ENCODE measurements at regions not wholly inside any gene's neighbourhood (a gene's known extent, or its start where the extent isn't known, plus 50 kb on each side); places are given as distances from the start of the nearest gene placed in this dataset.
"Not testable (repeated sequence)": the region's sequence is repeated elsewhere in the genome, so short reads cannot be mapped to it uniquely, and the experiment has no call there.

DNA sequence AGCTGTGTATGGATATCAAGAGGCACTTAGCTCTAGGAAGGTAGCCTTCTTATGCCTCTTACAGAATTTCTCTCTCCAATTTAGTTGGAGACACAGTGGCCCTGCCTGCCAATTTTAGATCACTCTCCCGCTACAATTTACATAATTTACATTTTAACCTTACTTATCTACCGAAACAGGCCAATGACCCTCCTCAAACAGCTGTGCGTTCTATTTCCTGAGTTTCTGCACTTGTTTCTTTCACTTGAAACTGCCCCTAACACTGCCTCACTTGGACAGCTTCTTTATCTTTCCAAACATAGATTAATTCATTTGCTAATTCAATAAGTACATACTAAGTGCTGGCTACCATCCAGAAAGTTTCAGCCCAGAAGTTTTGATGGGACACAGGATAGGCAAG, 52.9 kb upstream of the HDDC2 start:
- no peak for DNase-seq (ENCODE audit: low read depth, low spot score)
- no peak overlapping the region for H3K27ac ChIP-seq

DNA sequence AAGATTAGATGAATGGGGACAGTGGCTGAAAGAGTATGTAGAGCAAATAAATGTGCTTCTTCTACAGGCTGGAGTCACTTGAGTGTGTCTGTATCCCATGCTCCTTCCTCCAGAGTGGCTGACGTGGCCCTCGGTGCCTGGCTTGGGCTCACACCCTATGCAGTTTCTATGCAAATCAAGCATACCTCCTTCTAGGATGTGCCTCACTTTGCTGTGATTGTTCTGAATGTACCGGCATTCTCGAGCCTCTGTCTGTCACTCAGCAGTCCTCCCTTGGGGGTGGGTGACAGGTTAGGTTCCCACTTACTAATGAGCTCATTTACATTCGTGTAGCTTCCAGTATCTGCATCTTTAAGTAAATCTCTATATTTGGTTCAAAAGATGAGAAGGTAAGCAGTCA, 55.1 kb upstream of the HDDC2 start:
- H3K27ac ChIP-seq, result no peak overlapping the region
- DNase-seq (ENCODE audit: low read depth, low spot score), result no peak

DNA sequence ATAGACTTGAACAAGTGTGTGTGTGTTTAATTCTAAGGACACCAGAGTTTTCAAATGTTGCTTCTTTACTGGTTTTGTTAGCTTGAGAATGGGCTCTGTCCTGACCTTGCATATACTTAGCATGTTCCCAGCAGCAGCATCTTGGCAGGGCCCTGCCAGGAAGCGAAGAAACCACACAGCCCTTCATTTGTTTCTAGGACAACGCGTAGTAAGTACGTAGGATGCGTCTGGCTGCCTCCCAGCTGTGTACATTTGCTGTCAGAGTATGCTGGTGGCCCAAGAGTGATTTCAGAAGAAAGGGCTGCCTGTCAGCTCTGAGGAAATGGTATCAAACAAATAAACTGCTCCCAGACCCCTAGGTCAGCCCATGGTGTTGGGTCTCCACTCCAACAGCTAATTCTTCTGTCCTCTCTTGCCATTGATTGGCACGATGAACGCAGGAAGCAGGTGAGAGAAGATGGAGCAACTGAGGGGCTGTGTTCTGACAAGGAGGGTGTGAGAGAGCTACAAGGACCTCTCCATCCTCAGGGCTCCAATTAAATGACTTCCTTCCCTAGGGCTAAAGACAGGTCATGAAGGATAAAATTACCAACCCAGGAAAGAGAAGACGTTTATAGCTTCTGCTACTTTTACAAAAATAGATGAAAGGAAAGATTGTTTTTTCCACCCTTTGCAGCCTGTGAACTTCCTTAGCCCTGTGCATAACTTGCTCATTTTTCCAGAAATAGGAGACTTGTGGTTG, 55.9 kb upstream of the HDDC2 start:
- DNase-seq (ENCODE audit: low read depth, low spot score), result no peak

DNA sequence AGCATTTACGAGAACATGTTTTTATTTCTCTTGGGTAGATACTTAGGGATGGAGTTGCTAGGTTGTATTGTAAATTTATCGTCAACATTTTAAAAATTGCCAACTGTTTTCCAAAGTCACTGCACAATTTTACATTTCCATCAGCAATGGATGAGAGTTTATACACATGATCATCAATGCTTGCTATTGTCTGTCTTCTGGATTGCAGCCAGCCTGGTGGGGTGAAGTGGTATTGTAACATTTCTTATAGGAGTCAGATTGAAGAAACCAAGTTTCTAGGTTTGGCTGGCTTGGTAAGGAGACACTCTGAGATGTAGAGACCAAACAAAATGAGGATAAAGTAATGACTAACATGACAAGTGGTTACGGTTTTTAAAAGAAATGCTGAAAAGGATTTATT, 57.1 kb upstream of the HDDC2 start:
- DNase-seq (ENCODE audit: low read depth, low spot score), result no peak

More for the DNA sequence above, 55.9 kb upstream of the HDDC2 start:
- no peak overlapping the region for H3K27ac ChIP-seq

DNA sequence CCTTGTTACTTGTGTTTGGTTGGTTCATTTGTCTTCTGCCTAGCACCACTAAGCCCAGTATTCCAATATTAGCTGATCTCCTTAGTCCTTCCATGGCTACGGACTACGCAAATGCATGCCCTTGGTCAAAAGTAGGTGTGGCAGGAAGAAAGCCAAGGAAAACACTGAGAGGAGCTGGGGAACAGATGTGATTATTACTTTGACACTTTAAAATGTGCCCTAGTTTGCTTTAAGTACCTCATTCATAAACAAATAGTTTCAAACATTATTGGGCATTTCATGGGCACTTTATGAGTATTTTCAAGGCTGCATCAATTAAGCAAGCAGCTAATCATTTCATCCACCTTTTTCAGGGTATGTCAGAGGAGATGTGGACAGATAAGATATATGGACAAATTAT, 60.1 kb upstream of the HDDC2 start:
- DNase-seq (ENCODE audit: low read depth, low spot score), result no peak
- H3K27ac ChIP-seq, result no peak overlapping the region

More for the DNA sequence above, 57.1 kb upstream of the HDDC2 start:
- no peak overlapping the region for H3K27ac ChIP-seq

DNA sequence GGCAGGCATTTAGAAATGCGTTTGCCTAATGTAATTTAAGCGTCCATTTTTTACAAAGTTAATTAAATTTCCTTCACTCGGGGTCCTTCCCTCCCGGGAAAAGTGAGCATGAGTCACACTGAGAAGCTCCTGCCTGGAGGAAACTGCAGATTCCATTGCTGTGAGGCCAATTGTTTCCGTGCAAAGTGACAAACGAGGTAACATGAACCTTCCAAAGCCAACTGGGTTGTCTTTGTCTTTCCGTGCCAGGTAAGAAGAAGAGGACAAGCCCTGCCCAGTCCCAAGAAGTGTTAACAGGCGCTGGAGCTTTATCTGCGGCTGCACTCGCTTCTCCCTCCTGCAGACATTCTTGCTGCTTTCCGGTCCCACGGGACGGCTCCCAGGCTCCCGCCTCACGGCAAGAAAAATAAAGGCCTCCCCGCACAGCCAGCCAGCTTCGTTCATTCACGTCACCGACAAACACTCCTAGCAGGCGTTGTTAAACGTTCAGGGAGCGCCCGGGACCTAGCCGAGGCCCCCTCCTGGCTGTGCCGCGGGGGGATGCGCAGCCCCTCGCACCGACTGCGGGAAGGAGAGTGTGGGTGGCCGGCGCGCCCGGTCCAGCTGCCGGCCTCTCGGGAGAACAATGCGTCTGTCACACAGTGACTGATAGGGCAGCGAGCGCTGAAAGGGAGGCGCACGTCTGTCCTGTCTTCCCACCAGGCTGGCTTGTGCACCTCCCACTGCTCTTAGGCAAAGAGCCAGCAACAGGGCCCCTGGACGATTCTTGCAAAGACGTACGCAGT, 61.5 kb upstream of the HDDC2 start:
- H3K27ac ChIP-seq, result no peak overlapping the region
- no peak for DNase-seq (ENCODE audit: low read depth, low spot score)

DNA sequence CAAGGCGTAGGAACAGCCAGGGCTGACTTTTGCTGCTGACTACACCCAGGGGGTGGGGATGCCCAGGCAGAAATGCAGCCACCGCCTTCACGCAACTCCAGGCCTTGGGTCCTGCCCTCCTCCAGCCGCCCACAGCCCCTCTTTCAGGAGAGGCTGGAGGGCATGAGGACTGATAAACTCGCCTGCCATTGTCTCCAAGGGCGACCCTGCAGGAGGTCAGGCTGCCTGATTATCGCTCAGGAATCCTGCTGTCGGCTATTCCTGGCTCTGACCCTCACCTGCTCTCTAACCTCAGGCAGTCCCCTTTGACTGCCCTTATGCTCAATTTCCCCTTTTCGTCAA, 62.0 kb upstream of the HDDC2 start:
- no peak for DNase-seq (ENCODE audit: low read depth, low spot score)
- no peak overlapping the region for H3K27ac ChIP-seq

DNA sequence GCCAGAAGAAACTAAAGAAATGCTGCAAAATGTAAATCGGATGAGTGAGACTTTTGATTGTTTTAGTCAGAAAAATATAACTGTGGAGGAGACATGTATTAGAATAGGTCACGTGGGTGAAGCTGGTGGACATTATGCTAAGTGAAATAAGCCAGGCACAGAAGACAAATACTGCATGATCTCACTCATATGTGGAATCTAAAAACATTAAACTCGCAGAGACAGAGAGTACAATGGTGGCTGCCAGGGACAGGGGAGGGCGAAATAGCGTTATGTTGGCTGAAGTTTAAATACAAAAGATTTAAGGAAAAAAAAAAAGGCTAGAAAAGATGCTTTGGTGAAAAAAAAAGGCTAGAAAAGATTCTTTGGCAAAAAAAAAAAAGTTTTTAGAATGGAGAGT, 63.5 kb upstream of the HDDC2 start:
- DNase-seq (ENCODE audit: low read depth, low spot score), result no peak
- no peak overlapping the region for H3K27ac ChIP-seq

DNA sequence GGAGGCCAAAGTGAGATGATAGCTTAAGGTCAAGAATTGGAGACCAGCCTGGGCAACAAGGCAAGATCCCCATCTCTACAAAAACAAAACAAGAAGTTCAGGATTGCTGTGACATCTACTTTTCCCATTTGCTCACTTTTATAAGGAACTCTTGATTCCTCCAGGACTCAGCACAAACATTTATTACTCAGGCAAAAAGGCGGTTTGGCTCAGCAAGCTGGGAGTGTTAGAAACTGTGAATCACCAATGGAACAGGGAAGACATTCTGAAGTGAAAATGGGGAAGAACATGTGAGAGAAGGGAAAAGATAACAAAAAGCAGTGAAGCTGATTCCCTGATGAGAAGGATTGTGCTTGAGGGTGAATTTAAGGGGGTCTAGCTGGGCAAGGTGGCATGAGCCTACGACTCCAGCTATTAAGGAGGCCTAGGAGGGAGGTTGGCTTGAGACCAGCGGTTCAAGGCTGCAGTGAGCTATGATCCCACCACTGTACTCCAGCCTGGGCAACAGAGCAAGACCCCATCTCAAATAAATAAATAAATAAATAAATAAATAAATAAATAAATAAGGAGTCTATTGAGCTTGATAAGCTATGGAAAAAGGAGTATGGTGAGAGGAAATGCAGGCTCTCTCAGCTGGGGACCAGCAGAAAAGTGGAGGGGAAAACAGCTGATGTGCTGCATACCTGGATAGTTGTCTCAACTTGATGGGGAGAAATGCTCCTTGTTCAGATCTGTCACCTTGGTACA, 65.4 kb upstream of the HDDC2 start:
- no peak for DNase-seq (ENCODE audit: low read depth, low spot score)
- H3K27ac ChIP-seq, result no peak overlapping the region

DNA sequence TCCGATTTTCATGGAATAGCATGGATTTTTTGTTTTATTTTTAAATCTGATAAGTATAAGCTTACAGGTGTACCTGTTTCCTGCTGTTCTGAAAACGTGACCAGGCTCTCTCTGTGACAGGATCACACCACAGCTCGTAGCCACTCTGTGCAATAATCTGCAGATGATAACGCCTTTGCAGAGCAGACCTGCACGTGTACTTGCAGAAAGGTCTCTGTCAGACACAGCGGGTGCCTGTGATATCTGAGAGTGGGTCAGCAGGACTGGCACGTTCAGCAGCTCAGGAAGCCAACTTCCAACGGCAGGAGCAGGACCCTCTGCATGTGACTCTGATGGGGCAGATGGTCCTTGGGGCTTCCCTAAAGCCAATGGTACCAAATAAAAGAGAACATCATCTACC, 68.6 kb upstream of the HDDC2 start:
- no peak for DNase-seq (ENCODE audit: low read depth, low spot score)

DNA sequence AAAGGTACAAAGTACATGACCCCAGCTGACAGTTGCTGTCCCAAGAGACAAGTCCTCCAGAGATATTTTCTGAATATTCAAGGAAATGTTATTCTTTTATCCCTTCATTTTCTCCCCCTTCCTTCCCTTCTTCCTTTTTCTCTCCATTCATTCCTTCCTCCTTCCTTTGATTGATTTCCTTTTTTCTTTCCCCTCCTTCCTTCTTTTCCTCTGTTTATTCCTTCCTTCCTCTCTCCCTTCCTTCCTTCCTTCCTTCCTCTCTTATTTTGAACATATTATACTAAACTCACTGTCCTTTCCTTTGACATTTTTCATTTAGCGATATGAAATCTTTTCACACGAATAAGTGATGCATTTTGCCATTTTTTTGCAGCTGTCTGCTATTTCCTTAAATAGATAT, 73.2 kb upstream of the HDDC2 start:
- H3K27ac ChIP-seq, result no peak overlapping the region
- DNase-seq (ENCODE audit: low read depth, low spot score), result no peak

More for the DNA sequence above, 68.6 kb upstream of the HDDC2 start:
- H3K27ac ChIP-seq, result no peak overlapping the region

DNA sequence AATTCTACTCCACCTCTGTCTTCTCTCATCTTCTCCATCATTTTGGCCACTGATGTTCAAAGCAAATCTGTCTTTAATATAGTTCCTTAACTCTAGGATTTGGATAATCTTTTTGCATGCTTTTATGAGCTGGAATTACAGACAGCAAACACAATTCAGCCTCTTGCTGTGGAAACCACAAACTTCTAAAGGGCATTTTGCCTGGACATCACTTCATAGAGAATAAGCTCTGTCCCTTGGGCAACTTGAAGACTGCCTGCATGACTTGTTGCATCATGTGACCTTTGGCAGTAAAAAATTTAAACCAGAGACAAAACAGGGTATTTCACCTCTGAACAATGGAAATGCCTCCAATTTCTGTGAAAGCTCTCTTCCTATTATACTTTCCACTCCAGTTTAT, 74.1 kb upstream of the HDDC2 start:
- no peak overlapping the region for H3K27ac ChIP-seq
- DNase-seq (ENCODE audit: low read depth, low spot score), result no peak

DNA sequence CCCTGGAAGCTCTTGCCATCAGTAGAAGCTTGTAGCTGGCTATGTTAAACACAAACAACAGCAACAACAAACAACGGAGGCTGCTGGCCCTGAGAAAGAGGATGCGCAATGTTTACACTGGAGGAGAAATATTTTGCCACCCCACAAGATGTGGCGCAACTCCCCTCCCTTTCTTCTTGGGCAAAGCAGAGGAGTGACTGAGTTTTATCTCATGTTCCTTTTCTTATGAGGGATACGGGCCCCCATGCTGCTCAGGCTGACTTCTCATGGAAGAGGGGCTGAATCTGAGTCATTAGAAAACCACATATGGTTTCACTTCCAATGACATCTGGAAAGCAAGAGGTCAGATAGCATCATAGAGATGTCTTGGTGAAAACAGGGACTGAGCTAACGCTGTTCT, 75.9 kb upstream of the HDDC2 start:
- DNase-seq (ENCODE audit: low read depth, low spot score), result no peak
- H3K27ac ChIP-seq, result no peak overlapping the region

DNA sequence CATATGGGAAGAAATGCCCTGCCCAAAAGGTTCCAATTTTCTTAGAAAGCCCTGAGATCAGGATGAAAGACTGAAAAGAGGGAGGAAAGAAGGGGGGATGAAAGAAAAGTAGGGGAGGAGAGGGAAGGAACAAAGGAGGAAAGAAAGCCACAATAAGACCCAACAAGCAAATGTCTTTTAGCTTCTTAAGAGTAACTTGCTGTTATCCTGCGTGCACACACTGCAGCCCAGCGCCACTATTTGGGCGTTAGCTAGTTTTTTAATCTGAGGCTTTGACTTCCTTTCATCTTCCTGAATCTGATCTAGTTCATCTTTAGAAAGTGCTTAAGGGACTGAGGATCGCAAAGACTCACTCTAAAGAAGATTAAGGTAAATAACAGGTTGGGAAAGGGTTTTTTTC, 77.4 kb upstream of the HDDC2 start:
- no peak overlapping the region for H3K27ac ChIP-seq
- no peak for DNase-seq (ENCODE audit: low read depth, low spot score)

DNA sequence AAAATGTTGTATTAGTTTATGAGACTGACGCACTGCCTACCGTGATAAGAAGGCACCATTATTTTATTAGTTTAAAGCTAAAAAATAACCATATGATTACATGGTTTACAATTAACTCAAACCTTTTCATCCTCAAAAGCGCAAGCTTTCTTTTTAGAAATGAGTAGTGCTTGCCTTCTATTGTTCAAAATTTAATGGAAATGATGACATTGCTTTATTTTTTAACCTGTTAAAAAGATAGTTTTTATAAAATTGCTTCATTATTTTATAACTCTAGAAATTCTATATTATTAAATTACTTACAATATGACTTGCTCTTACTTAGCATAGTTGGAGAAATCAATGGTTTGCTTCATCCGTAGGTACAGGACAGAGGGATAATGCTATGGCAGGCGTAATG, 78.7 kb upstream of the HDDC2 start:
- H3K27ac ChIP-seq, result no peak overlapping the region
- no peak for DNase-seq (ENCODE audit: low read depth, low spot score)

DNA sequence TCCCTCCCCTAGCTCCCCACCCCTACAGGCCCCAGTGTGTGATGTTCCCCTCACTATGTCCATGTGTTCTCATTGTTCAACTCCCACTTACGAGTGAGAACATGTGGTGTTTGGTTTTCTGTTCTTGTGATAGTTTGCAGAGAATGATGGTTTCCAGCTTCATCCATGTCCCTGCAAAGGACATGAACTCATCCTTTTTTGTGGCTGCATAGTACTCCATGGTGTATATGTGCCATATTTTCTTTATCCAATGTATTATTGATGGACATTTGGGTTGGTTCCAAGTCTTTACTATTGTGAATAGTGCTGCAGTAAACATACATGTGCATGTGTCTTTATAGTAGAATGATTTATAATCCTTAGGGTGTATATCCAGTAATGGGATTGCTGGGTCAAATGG, 84.6 kb upstream of the HDDC2 start:
- H3K27ac ChIP-seq; DNase-seq (ENCODE audit: low read depth, low spot score): not testable (repeated sequence)

DNA sequence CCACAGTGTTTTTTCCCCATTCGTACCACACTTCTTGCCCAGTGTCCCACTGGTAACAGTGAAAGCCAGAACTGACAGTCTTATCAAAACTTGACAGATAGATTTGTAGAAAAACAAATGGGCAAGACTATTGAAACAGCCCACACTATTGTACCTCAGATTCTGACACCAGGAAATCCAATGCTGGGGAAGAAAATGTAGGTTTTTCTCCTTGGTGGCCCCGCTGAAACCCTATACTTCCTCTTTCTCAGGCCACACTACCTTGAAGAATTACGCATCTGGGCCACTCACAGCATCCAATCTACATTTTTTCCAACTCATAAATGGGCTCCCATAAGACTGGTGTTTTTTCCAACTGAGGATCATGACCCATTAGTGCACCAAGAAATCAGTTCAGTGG, 90.9 kb upstream of the HDDC2 start:
- no peak overlapping the region for H3K27ac ChIP-seq
- DNase-seq (ENCODE audit: low read depth, low spot score), result no peak

DNA sequence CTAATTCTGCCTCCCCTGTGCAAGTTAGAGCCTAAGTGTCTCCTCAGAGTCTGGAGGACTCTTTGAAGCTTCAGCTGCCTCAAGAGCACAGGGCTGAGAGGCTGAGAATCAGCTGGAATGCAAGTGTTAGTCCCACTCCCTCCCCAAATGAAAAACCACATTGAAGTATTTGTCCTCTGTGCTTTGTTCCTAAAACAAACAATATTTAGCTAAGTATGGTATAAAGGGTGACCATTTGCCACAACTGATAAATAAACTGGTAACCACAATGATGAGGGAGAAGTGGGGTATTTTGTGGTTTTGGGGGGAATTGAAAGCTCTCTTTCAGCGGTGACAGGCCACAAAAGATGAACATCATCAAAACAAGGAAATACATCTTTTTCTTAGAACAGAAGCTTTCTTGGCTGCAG, 91.7 kb upstream of the HDDC2 start:
- H3K27ac ChIP-seq, result no peak overlapping the region
- no peak for DNase-seq (ENCODE audit: low read depth, low spot score)

DNA sequence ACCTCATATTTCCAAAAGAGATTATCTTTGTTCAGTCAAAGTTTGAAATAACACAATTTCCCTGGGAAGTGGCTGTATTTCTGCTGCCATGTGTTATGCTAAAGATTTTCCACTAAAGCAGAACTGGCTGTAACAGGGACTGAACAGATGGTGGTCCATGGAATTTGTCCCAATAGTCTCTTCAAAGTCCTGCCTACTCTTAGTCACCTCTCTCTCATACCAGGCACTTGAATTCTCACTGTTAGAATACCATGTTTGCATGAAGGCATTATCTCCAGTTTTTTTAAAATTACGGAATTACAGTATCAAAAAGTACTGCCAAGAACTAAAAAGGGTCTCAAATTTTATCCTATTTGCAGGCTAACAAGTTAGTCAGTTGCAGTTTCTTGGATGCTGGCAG, 105.0 kb upstream of the HDDC2 start:
- no peak overlapping the region for H3K27ac ChIP-seq
- DNase-seq (ENCODE audit: low read depth, low spot score), result no peak

DNA sequence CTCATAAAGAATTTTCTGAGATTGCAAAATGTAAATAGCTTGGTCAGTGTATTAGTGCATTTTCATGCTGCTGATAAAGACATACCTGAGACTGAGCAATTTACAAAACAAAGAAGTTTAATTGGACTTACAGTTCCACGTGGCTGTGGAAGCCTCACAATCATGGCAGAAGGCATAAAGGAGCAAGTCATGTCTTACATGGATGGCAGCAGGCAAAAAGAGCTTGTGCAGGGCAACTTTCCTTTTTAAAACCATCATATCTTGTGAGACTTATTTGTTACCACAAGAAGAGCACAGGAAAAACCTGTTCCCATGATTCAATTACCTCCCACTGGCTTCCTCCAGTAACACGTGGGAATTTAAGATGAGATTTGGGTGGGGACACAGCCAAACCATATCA, 112.7 kb upstream of the HDDC2 start:
- no peak overlapping the region for H3K27ac ChIP-seq
- DNase-seq (ENCODE audit: low read depth, low spot score), result no peak

DNA sequence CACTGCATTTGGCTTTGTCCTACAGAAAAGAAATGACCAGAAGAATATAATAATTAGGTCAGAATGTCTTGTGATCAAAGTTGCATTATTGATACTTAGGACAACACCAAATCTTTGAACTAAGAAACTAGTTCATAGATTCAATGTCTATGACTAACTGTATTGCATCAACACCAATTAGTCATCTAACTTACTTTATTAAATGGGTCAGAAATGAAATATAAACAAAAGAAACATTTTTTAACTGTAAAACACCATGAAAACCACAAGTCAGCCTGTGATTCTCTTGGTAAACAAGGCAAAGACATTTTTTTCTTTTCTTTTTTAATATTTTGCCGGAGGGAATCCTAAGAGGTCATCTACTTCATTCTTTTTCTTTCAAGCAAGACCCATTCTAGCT, 114.1 kb upstream of the HDDC2 start:
- H3K27ac ChIP-seq, result no peak overlapping the region
- DNase-seq (ENCODE audit: low read depth, low spot score), result no peak

Measured in epithelial cell of prostate (primary cell).